ENCODE measurements at regions not wholly inside any gene's neighbourhood (a gene's known extent, or its start where the extent isn't known, plus 50 kb on each side); places are given as distances from the start of the nearest gene placed in this dataset.

- ATAC-seq (no peak), DNase-seq (no peak)
- no peaks in the 10 kb centered on the region for H3K36me3 ChIP-seq (ENCODE audit: low read depth)
- H3K9me3 ChIP-seq = no peaks in the 10 kb centered on the region
- no peak overlapping the region for H3K4me3 ChIP-seq
- intact Hi-C loops (cut with DNase I, micrococcal nuclease) = no loop called here
- H3K4me1 ChIP-seq (ENCODE audit: low read depth) = no peaks in the 10 kb centered on the region
- TF ChIP-seq CTCF (IDR thresholded peaks at IDR 0.05) = no peak
These were observed 52.7 kb upstream of the CCDC68 start for GRCh38 chr18:55012008-55012407.

All from mucosa of descending colon (tissue), 3 donors.